ENCODE measurements at regions not wholly inside any gene's neighbourhood (a gene's known extent, or its start where the extent isn't known, plus 50 kb on each side); places are given as distances from the start of the nearest gene placed in this dataset.

DNA sequence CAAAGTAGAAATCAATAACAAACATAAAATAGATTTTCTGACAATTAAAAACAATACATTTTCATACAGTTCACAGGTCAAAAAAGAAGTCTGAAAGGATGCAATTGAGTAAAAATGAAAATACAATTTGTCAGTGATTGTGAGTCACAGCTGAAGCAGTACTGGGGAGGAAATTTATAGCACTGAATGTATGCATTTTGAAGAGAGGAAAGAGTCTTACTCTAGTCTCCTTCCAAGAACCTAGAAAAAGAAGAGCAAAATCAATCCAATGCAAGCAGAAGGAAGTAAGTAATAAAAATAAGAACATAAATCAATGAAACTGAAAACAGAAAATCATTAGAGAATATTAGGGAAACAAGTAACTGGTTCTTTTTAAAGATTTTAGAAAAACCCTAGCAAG lies 507.2 kb upstream of the IGFBP3 start:
- no peak for DNase-seq (ENCODE audit: low read depth in 2 of 3, low spot score in 2 of 3)

DNA sequence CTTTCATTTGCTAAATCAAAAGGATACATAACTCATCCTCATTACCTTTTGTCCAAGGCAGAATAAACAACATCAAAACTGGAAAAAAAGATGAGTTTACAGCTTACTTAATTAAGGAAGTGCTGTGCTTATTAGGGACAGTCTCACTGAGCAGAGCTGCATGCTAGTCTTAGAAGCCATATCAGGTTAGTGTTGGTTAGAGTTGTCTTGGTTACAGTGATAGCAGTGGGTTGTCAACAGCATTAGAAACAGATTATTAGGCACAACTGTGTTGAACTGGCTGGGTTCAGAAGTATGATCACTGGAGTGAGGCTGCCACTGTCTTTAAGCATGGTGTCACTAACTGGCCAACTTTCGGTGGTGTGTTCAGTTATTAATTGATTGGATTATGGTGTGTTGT lies 503.9 kb upstream of the IGFBP3 start:
- no peak for DNase-seq (ENCODE audit: low read depth in 2 of 3, low spot score in 2 of 3)

DNA sequence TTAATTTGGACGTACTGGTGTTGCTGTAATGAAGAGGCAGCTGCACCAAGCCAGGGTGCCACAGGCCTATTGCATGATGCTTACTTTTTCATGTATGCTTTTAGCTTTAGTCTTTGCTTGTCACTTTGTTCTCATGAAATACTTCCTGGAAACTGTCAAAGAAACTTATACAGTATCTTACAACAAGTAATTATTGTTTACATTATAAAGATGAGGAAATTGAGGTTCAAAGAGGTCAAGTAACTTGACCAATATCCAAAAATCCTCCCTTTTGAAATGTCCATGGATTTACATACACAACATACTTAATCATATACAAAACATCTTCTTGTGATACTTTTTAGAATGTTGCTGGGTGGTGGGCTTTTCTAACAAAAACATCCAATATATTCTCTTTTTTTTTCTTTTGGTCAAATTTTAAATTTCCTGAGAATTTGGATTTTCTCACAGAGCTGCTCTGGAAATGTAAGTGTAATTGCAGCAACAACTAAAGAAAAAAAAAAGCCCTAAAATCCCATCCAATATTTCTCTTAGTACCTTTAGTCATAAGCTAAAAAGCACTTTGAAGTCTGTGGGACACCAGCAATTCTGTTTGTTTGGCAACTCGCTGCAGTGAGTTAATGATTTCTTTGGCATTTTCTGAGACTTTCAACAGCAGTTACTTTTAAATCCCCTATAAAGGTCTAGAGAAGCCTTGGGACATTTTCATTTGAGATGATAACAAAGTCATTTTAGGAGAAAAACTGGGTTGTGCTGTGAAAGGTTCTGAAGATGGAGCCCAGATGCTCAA lies 500.6 kb upstream of the IGFBP3 start:
- no peak for DNase-seq (ENCODE audit: low read depth in 2 of 3, low spot score in 2 of 3)

DNA sequence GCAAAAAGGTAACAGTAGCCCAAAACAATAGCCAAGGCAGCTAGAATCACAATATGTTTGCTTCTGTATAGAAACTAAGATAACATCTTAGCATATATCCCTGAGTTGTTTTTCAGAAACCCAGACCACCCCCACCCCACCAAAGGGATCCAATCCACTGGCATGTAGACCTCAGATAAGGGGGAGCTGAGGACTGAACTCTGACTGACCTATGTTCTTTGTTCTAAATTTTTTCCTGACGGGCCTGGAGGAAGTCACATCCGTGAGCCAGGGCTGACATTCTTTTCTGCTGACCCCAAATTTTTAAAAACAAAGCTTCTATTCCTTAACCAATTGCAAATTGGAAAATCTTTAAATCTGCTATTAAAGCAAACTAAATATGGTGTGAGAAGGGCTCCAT lies 493.9 kb upstream of the IGFBP3 start:
- no peak for DNase-seq (ENCODE audit: low read depth in 2 of 3, low spot score in 2 of 3)

DNA sequence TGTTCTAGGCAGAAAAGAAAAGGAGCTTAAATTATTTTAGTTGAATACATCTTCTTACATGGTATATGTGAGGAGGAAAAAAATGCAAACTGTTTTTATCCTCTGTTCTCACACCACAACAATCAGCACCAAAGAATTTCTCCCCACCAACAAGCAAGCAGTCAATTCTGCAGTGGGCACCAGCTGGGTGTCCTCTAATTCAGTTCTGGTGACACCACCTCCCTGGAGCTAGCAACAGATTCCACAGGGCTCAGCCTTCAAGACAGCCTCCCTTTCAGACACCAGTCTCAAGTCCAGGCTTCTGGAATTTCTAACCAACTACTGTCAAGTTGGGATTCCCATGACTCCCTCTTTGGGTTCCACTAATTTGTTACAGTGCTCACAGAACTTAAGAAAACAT lies 490.2 kb upstream of the IGFBP3 start:
- DNase-seq (ENCODE audit: low read depth in 2 of 3, low spot score in 2 of 3), result no peak

DNA sequence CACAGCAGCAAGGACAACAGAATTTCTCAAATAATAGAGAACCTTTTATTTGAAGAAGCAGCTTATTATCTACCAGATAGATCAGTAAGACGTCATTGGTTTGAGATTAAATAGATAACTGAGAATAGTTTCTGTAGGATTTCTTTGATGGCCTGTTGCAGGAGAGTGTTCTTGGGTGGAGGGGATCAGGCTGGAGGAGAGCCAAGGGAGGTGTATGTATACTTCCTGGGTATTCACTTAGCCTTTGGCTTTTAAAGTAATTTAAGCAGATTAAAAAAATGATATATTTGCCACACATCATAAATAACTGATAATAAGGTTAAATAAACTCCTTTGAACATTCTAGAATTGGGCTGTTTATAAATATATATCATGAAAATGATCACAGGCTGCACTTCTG lies 486.1 kb upstream of the IGFBP3 start:
- no peak for DNase-seq (ENCODE audit: low read depth in 2 of 3, low spot score in 2 of 3)

DNA sequence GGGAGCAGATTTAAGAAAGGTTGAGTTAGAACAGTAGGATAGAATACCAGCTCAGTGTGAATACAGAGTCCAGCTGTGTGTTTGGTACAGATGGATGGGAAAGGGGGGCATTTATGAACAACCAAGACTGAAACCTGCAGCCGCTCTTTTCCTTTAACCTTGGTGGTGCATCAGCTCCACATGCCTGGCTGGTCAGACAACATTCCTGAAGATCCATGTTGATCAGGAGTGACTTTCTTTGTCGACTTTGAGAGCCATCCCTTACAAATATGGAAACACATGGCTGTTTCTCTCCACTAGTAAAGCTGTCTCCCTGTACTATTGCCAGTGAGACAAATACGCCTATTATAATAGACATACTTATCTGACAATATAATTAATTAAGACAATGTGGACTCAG lies 476.5 kb upstream of the IGFBP3 start:
- DNase-seq (ENCODE audit: low read depth in 2 of 3, low spot score in 2 of 3), result no peak

DNA sequence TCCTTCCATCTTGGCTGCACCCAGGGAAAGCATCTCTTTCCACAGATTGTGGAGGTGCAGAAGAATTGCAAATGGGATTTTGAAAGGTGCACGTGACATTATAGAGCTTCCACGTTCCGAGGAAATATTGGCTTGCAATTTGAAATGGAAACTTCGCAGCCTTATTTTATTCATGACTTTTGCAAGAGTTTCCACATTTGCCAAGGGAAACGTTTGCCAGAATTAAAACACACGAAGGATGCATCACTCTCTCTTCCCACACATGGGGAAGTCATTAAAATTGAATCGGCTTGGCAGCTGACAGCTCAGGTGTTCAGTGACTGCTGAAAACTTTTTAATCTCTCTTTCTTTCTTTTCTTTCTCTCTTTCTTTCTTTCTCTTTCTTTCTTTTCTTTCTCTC lies 475.4 kb upstream of the IGFBP3 start:
- no peak for DNase-seq (ENCODE audit: low read depth in 2 of 3, low spot score in 2 of 3)

DNA sequence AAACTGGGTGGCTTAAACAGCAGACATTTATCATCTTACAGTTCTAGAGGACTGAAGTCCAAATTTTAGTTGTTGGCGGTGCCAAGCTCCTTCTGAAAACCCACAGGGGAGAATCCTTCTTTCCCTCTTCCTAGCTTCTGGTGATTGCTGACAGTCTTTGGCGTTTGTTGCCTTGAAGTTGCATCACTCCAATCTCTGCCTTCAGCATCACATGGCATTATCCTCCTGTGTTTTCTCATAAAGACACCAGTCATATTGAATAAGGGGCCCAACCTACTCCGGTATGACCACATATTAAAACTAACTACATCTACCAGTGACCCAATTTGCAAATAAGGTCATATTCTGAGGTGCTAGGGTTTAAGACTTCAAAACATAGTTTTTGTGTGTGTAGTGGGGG lies 472.1 kb upstream of the IGFBP3 start:
- no peak for DNase-seq (ENCODE audit: low read depth in 2 of 3, low spot score in 2 of 3)

DNA sequence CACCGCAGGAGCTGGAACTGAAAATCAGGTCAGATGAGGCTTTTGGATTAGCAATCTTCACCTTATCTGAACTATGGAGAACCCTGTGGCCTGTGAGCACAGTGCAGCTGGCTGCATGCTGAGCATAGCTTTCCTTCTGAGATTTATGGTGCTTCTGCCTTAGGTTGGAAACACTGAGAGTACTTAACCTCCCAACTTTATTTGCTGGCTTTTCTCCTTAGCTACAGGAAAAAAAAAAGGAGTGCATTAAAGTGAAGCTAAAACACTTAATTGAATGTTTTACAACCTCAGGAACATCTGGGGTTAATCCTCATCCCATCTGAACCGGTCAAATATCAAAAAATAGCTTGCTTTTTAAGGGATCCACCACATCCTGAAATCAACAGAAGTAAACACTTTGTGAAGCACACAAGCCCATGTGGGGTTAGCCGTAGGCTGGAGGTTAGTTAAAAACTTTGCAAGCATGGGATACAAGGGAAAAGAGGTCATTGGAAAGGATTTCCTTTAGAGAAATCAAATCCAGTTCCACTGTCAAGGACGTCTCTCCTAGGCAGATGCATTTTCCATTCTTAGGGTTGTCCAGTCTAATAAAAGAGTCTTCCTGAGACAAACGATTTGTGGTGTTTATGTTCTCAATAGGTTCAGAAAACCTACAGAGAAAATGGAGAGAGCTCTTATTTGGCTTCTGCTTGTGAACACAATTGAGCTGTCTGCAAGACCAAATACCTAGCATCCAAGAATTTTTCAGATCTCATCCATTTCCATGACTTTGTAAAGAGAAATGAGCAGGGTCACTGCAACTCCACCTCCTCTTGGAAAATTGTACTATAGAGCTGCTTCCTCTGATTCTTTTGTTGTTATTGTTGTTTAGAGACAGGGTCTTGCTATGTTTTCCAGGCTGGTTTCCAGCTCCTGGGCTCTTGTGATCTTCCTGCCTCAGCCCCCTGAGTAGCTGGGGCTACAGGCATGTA lies 470.4 kb upstream of the IGFBP3 start:
- DNase-seq (ENCODE audit: low read depth in 2 of 3, low spot score in 2 of 3), result no peak

DNA sequence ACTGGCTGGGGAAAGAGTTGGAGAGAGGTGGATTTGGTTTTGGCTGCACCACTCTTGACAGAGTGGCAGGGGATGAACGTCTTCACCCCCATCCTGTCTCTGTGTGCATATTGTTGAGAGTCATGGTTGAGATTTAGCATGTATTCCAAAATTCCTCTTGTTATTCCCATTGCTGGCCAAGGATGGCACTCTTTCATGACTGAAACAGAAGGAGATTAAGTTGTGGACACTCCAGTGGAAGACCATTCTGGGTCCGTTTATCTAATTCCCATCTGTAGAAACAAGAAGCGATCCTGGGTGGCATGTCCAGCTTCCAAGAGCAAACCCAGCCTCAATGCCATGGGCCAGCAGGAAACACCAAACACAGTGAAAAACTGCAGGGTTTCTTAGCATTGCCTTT lies 469.0 kb upstream of the IGFBP3 start:
- no peak for DNase-seq (ENCODE audit: low read depth in 2 of 3, low spot score in 2 of 3)

DNA sequence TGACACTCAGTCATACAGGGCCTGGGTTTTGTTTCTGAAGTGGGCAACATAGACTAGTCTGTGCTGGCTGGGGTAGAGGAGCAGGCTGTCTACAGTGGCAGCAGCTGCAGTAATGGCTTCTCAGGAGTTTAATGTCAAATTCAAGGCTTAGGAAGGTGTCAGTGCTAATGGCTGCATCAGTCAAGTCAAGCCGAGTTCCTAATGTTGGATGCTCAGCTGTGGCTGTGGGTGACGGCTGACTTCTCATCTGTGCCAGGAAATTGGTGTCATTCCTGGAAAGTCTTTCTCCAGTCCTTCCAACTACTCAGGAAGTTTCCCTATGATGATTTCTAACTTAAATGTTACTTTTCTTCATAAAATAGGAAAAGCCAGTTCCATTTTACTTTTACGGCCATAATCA lies 468.1 kb upstream of the IGFBP3 start:
- no peak for DNase-seq (ENCODE audit: low read depth in 2 of 3, low spot score in 2 of 3)

DNA sequence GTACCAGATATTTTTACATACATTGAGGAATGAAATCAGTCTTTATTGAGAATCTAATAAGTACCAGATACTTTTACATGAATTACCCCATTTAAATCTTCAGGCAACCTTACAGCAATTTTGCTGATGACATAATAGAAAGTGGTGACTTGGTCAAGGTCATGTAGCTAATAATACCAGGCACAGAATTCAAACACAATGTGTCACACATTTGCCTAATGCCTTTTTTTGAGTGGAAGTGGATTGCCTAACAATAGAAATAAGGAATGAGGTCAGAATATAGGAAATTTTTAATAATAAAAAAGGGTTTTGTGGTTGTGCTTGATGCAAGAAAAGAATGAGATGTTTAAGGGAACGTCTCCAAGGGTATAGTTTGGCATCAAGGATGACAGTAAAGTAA lies 466.6 kb upstream of the IGFBP3 start:
- no peak for DNase-seq (ENCODE audit: low read depth in 2 of 3, low spot score in 2 of 3)

DNA sequence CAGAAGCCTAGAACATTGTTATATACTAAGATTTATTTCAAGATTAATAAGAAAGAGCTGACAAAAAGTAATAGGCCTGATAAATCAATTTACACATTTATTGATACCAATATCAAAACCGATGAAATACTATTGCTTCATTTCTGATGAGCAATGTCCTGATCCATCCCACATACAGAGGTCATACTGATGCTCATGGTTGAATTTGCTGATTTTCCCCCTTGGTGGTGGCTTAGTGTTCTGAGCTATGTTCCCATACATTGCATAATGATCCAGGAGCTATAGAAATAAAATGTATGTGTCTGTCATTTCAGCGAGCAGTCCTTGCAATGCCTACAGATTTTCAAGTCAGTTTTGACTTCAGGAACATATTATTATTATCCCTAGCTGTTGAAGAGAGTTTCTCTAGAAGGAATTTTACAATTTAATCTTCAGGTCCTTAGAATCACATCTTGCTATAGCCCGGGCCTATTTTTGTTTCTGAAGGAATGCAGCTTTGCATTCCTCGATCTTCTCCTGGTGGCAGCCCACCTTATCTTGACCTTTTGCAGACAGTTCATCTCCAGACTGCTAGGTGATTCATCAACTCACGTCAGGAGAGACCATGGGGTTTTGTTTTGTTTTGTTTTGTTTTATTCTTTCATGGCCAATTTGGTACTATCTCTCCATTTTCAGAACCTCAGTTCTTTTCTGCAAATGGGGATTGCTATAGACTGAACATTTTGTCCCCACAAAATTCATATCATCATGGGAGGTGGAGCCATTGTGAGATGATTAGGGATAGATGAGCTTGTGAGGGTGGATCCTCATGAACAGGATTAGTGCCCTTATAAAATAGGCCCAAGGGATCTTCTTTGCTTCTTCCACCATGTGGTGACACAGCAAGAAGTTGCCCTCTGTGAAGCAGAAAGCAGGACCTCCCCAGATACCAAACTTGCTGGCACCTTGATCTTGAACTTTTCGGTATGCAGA lies 465.6 kb upstream of the IGFBP3 start:
- DNase-seq (ENCODE audit: low read depth in 2 of 3, low spot score in 2 of 3), result no peak

DNA sequence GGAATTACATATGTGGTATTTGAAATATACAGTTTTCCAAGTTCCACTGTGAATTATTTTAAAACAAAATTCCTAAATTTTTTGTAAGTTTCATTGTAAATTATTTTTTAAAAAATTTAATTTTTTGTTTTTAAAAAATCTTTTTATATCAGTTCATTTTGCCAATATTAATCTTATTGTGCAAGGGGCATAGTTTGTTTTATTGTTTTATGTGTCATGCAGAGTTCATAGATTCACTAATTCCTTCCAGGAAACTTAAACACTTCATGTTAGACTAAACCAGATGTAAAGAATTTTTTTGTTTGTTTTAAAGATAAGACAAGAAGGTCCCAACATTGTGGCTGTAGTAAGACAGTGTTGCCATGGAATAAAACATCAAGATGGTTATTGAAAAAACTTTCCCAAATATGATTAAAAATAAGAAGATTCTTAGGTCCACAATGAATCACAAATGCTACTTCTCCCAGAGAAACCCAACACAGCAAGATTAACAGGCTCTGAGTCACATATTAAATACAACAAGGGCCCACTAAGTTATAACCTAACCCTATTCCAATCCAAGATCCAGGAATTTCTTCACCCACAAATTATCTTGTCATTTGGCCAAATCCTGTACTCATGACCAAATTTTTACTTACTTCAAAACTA lies 464.7 kb upstream of the IGFBP3 start:
- no peak for DNase-seq (ENCODE audit: low read depth in 2 of 3, low spot score in 2 of 3)

DNA sequence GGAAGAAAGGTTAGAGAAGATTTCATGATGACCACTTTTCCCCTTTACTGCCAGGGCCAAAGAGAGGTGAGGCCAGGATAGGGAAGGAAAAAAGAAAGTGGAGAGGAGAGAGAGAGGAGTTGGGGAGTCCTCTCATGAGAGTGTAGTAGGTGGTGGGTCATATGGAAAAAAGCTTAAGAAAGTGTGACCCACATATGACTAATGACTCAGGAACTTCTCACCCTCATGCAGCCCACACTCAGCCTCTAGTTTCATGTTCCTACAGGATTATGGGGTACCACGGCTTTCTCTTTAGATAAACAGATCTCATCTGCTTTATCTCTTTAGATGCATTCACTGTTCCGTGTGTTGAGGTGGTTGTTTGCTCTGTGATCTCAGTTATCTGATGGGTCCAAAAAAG lies 462.5 kb upstream of the IGFBP3 start:
- DNase-seq (ENCODE audit: low read depth in 2 of 3, low spot score in 2 of 3), result no peak

DNA sequence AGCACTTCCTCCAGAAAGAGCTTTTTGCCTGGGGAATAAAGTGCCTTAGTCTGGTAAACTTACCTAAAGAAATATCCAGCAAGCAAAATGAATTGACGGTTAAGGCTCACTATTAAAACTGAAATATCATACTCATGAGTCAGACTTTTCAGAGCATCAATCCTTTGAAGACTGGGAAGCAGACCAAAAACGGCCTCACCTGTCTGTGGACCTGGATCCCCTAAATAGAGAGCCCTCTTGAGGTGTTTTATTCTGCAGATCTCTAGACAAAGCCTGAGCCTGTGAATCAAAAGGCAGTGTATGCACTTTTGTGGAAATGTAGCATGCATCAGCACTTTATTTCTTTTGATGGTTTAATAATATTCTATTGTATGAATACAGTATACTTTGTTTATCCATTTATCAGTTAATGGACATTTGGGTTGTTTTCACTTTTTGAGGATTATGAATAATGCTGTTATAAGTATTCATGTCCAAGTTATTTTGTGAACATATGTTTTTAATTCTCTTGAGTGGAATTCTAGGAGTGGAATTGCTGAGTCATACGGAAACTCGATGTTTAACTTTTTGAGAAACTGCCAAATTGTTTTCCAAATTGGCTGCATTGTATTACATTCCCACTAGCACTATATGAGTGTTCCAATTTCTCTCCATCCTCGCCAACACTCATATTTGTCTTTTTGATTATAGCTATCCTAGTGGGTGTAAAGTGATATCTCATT lies 449.0 kb upstream of the IGFBP3 start:
- no peak for DNase-seq (ENCODE audit: low read depth in 2 of 3, low spot score in 2 of 3)

DNA sequence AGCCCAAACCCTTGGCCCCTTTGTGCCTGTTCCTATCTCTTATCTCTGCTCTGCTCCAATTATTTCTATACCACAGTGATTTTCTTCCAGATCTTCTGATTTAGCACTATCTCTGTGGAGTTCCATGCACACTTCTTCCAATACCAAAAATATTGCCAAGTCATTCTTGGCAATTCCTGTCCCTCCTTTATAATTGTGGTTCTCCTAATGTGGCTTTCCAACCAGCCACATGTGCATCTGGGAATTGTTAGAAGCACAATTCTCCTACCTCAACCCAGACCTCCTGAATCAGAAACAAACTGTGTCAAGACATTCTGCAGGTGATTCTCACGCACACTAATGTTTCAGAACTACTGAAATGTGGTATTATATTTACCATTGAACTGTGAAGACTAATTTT lies 447.8 kb upstream of the IGFBP3 start:
- no peak for DNase-seq (ENCODE audit: low read depth in 2 of 3, low spot score in 2 of 3)

DNA sequence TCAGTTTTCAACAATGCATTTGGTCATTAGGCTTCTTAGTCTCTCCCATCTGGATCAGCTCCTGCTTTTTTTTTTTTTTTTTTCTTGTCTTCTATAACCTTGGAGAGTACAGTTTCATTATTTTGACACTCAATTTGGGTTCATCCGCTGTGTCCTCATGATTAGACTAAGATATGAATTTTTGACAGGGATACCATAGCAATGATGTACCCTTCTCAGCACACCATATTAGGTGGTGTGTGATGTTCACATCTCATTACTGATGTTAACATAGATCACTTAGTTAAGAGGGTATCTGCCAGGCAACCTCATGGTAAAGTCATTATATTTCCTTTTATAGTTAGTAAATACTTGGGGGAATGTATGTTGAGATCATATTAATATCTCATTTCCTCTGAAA lies 445.5 kb upstream of the IGFBP3 start:
- DNase-seq (ENCODE audit: low read depth in 2 of 3, low spot score in 2 of 3), result no peak

DNA sequence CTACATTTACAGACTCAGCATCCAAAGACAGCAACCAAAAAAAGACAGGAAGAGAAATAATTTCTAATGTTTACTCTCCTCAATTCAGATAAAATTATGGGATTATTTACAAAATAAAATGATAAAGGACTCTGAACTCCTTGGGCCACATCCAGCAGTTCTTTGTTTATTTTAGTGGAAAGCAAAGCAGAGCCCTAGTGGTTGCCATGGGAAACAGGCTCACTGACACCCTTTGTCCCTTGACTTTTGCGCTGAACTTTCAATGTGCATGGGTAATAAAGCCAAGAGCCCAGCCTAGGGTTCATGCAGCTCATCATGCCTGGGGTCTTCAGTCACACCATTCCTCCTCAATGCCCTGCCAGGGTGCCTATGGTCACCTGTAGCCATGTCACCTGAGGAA lies 442.6 kb upstream of the IGFBP3 start:
- no peak for DNase-seq (ENCODE audit: low read depth in 2 of 3, low spot score in 2 of 3)

Data from hematopoietic multipotent progenitor cell (in vitro differentiated cells).